T-helper 2 cell treated with Interferon-gamma antibody and Interleukin-4, amounts not matched to agents 100 ng/mL and 5 ng/mL, for 36 hours (primary cell): ENCODE measurements at regions not wholly inside any gene's neighbourhood (a gene's known extent, or its start where the extent isn't known, plus 50 kb on each side); places are given as distances from the start of the nearest gene placed in this dataset.

Experiments
- intact Hi-C: fragments of 100-400 bp; cut with micrococcal nuclease; formaldehyde crosslinking; loops from one replicate; pipeline ENCODE4 v1.15.1; 2023

DNA sequence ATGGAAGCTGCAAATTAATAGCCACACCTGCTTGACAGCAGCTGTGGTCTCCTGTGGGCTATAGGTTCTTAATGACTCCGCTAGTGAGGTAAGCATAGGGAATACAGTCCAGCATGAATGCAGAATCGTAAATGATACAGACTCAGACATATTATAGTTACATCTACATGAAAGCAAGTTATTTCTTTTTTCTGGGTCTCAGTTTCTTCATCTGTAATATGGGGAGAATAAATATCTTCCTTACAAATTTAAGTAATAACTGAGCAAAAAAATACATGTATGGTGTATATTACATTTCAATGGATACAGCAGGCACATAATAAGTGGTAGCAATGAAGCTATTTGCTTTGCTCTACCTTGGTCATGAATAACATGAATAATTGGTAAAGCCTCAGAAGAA lies 245.9 kb upstream of the RHOBTB1 start:
- intact Hi-C loops, result no loop called here

DNA sequence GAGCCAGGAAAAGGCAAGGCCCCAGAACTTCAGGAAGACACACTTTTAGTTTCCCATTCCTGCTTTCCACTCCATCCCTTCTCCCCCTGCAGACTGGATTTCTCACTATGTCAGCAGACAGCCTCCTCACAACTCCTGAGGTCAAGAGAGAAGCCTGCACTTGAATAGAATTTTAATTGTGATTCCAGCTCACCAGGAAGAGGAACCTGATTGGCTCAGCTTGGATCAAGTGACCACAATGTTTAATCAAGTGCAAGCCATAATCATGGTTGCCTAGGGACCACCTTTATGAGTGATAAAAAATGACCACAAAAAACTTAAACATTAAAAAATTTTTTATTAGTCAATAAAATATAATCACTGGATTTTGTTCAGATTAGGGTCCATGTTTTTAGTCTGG lies 244.7 kb upstream of the RHOBTB1 start:
- intact Hi-C loops, result no loop called here

DNA sequence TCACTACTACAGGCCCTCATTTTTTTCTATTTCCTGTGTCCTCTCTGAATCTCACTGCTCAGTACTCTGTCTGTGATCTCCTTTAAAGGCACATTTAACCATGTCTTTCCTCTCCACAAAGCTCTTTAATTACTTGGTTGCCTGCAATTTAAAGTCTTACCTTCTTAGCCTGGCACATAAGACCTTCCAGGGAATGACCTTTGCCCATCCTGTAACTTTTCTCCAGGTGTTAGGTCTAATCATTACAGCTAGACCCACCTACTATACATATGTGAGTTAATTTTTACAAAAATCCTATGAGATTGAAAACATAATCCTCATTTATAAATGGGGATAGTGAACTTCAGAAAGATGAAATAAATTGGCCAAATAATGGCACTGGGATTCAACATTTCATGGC lies 244.1 kb upstream of the RHOBTB1 start:
- intact Hi-C loops, result no loop called here

DNA sequence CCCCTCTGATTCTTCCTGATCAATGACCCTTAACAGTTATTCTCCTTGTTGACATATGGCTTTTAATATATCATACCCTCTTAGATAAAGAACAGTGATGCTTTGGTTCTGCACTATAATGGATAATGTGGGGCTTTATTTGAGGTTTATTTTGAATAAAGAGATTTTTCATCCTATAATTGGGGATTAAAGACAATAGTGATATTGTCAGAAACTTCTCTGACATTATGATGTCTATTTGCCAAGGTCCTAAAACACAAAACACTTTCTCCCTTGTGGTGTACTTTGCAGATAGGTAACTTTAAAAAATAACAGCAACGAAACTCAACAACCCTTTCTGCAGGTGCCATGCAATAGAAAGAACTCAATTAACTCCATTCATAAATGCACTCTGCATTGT lies 243.6 kb upstream of the RHOBTB1 start:
- intact Hi-C loops, result no loop called here

DNA sequence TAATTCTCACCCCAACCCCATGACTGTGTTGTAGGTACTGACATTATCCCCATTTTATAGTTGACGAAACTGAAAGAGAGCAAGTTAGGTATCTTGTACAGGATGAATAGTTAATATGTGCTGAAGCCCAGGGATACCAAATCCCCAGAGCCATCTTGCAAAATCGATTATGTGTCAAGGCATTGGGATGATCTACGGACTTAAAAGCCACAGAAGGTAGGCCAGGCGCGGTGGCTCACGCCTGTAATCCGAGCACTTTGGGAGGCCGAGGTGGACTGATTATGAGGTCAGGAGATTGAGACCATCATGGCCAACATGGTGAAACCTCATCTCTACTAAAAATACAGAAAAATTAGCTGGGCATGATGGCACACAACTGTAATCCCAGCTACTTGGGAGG lies 242.4 kb upstream of the RHOBTB1 start:
- intact Hi-C loops, result no loop called here

DNA sequence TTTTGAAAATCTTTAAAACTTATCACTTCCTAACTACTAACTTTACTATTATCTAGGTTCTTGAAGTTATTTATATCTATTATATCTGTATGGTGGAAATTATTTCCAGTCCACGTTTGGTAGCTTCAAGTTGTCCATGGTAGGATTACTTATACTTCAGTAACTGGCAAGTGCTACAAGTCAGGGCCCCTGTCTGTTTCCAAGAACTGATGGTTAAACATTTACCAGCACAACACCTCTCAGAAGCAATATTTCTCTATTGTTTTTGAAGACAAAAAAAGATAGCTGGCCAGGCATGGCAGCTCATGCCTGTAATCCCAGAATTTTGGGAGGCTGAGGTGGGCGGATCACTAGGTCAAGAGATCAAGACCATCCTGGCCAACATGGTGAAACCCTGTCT lies 240.4 kb upstream of the RHOBTB1 start:
- intact Hi-C loops, result no loop called here

DNA sequence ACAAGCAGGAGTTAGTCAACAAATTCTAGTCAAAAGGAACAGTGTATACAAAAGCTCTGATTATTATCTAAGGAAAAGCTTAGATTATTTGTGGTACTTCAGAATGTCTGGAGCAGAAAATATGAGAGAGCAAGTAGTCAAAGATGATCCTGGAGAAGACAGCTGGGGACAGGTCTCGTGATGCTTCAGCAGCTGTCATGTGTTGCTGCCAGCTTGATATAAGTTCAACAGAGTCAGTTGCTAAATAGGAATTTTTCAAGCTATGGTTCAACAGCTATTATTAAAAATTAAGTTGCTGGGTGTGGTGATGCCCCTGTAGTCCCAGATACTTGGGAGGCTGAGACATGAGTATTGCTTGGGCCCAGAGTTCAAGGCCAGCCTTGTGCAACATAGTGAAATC lies 240.0 kb upstream of the RHOBTB1 start:
- intact Hi-C loops, result no loop called here

DNA sequence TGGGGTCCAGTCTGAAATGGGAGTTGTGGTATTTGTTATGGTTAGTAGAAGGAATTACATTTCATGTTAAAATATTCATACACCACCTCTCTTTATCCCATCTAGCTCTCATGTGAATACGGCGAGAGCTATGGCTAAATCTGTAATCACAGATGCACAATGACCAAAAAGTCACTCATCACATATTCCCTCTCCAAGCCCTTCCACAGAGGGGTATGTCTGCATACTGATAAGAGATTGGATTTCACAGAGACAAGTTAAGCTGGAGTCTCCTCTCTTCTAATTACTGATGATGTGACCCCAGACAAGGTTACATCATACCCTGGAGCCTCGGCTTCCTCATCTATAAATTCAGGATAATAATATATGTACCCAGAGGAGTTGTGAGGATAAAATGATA lies 237.8 kb upstream of the RHOBTB1 start:
- intact Hi-C loops, result no loop called here

DNA sequence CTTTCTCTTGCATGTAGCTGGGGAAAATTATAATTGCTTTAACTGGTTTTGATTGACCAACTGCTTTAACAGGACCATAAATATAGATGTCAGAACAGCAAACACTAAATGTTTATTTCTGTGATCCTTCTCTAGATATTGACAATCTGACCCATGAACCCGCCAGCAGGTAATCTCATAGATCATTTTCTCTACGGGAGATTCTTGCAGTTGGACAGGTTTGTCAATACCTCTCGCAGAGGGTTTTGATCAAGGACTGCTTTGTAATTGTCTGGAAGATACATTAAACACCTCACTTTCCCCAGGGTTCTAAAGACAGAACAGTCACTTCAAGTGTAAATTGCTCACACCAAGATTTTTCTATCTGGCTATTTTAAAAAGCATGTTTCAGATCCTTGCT lies 235.8 kb upstream of the RHOBTB1 start:
- intact Hi-C loops, result no loop called here

DNA sequence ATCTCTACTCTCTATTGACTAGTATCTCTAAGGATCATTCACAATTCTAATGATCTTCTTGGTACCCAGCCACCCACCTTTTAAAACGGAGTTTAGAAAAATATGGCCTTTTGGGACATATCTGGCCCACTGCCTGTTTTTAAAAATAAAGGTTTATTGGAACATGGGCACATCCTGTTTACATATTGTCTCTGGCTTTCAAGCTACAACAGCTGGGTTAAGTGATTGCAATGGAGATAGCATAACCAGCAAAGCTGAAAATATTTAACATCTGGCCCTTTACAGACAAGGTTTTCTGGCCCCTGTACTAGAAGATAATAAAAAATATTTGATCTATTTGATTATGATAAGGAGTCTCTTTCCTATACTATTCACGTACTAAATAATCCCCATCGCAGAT lies 232.4 kb upstream of the RHOBTB1 start:
- intact Hi-C loops, result no loop called here

DNA sequence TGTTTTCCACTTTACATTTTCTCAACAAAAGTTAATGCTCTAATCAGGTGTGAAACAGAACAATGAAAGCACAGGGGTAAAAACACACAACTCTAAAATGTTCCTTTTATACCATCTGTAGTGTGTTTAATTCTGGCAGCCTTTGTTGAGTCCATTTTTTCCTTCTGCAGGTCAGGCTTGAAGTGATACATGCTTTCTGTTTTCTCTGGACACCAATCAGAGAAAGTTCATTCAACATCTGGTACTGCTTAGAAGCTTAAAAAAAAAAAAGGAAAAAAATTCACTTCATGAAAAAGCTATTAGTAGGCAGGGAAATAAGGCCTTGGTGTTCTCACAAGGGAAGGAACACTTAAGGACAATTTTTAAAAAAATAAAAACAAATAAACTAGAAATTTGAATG lies 231.3 kb upstream of the RHOBTB1 start:
- intact Hi-C loops, result no loop called here

DNA sequence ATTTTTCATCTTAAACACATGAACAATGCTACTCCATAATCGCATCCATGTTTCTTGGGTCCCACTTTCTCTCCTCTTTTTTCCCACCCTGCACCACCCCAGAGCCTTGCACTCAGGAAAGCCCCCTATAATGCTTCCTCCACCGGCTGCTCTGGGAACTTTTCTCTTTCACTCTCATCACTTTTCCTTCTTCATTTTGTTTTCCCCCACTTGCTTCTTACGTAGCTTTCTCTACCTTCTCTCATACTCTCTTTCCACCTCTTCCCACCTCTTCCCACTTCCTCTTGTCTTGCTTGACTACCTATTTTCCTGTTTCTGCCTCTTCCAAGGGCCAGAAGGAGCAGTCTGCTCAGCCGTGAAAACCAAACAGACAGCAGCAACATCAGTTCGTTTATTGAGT lies 229.5 kb upstream of the RHOBTB1 start:
- intact Hi-C loops, result no loop called here

DNA sequence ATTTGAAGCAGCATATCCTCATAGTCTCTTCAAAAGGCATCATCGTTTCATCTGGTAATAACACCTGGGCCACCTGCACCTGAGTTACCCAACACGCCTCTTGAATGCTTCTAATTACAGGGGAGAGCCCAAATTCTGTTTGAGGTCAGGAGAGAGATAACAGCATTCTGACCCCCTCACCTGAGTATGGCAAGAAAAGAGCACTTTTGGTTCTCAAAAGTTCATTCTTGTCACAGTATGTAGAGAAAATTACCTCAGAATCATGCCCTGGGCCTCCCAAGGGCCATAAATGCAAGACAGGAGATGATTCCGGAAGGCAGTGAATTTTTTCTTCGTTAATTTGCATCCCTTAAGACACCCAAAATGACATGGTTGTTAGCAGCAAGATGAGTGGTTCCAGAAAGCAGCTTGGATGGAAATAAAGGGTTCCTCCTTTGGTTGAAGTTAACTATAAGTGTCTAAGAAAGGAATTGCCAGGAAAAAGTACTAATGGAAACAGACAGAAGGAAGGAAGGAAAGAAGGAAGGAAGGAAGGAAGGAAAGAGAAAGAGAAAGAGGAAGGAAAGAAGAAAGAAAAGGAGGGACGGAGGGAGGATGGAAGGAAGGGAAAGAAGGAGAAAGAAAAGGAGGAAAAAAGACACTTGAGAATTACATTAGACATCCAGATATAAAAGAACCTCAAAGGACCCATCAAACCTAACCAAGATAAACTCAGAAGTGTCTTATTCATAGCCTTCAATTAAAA lies 228.4 kb upstream of the RHOBTB1 start:
- intact Hi-C loops, result no loop called here

DNA sequence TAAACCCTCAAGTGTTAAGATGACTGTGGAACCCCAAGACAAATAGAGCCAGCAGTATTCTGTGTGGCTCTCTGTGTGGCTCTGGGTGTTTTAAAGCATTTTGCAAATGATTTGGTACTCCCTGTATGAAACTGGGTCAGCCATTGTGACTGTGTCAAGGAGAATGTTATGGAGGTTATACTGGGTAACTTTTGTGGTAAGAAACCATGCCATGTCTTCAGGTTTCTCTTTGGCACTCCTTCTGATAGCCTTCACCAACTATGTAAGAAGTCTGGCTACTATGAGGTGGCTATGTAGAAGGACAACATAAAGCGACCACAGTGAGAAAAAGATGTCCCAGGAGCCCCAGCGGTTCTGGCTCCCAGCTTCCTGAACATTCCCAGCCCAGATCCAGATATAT lies 226.6 kb upstream of the RHOBTB1 start:
- intact Hi-C loops, result no loop called here

DNA sequence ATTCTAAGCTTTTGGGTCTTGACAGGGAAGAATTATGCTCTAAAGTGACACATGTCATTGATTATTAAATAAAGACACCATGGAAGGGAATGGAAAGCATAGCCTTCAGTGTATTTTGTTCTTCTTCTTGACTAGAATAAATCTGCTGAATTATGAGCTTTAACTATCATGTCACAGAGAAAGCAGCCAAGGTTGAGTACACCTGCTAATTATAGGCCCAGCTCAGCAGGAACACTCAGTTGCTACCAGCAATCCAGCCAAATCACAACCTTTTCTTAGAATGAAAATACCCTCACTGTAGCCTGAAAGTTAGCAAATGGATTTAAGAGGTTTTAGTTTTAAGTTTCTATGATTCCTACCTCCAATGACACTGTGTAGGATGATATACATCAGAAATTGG lies 225.3 kb upstream of the RHOBTB1 start:
- intact Hi-C loops, result no loop called here

DNA sequence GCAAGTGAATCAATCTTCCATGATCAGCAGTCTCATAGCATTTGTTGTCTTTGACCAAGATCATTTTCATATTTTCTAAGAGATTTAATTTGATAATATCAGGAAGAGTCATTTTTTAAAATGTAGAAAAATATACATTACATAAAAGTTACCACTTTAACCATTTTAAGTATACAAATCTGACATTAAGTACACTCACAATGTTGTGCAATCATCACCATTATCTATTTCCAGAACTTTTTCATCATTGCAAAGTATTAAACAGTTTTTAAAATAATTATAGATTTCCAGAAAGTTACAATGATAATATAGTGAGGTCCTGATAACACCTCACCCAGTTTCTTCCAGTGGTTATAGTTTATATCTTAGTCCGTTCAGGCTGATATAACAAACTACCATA lies 222.5 kb upstream of the RHOBTB1 start:
- intact Hi-C loops, result no loop called here

DNA sequence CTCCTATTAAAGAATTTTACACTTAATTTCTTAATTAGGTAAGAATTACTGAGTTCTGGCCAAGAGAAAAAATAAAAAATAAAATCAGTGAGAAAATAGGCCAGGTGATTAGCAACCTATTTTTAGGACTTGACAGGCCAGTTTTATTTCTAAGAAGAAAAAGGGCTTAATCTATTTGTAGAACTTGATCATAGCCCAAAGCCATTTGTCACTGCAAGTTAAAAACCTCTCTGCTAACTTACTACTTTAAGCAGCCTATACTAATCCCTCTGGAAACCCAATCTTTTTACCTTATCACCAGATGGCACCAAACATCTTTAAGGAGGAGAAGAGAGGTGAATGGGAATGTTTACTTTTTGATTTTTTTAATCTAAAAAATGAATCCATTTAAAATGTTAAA lies 222.1 kb upstream of the RHOBTB1 start:
- intact Hi-C loops, result no loop called here

DNA sequence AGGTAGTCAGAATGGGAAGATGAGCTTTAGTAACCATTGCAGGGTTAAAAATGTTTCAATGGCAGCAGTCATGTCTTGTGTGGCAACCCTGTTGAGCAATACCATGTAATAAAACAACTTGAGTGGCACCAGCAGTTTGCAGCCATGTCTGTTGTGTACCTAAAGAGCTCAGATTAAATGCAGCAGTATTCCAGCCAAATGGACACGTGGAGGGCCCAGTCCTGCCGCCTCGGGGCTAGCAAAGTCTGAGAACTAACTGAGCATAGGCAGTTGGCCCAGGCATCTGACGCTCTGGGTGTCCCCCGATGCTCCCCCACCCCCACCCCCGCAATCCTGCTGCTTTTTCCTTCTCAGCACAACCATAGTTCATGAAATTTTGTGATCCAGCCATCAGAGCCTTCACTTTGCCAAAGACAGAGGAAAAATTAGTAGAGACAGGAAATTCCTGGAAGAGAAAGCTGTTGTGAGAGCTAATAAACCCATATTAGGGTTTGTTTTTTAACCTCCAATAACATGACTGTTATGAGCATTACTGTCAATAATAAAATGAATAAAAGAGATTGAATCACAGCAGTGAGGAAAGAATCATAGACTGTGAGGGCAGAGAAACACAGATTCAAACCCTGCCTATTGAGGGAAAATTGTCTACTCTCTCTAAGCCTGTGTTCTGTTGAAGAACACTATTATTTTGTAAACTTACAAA lies 220.6 kb upstream of the RHOBTB1 start:
- intact Hi-C loops, result no loop called here

DNA sequence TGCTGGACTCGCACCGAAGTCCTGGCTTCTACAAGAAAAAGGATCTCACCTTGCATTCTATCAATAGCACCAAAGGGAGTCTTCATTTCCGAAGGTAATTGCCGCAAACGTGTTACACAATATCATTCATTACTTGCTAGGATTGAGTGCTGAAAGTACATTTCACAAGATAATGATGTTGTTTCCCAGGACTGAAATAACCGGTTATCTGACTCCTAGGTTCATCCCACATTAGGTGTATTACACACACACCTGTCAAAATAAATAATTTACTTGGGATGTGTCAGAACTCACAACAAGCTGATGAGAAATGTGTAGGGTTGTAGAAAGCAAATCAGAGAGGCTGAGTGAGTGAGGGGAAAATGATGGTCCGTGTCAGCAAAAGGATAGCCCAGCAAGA lies 219.4 kb upstream of the RHOBTB1 start:
- intact Hi-C loops, result no loop called here

DNA sequence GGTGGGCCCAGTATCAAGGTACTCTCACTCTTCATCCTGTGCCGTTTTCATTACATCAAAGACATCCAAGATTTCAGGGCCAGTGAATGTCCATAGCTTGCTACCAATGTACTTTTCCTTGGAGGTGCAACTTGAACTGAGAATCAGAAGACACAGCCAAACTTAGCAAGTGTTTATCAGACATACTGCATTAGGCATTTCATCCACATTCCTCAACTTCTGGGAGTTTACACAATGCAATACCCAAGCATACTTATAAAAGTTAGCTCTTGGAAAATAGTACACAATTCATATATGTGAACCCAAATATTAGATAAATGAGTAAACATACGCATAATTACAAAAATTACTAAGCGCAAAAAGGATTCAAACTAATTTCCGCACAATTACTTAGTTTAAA lies 216.3 kb upstream of the RHOBTB1 start:
- intact Hi-C loops, result no loop called here

DNA sequence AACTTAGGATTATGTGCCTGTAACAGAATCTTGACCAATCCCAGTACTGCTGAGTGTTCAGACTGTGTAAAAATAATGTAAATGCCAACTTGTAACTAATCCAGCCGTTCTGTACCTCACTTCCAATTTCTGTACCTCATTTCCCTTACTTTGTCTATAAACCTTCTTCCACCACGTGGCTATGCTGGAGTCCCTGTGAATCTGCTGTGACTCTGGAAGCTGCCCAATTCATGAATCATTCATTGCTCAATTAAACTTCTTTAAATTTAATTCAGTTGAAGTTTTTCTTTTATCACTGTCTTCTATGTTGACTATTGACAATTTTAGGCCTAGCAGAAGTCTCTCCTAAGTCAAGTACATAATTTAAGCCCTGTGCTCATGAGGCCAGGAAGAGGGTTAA lies 215.3 kb upstream of the RHOBTB1 start:
- intact Hi-C loops, result no loop called here

DNA sequence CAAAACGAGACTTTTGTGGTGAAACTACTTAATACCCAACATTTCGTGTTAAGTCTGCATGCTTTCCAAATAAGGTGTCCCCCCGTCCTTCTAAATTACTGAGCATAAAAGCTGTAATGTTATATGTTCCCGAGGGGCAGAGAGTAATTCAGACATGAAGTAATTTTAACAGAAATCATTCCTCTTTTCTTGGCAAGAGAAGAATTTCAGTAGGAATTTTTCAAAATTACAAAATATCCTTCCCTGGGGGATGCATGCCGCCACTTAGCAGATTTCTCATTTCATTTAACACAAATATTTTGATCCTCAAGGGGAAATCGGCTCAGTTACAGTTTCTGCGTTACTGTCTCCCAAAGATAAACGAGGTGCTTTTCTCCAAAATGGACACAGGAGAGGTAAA lies 213.2 kb upstream of the RHOBTB1 start:
- intact Hi-C loops, result no loop called here

DNA sequence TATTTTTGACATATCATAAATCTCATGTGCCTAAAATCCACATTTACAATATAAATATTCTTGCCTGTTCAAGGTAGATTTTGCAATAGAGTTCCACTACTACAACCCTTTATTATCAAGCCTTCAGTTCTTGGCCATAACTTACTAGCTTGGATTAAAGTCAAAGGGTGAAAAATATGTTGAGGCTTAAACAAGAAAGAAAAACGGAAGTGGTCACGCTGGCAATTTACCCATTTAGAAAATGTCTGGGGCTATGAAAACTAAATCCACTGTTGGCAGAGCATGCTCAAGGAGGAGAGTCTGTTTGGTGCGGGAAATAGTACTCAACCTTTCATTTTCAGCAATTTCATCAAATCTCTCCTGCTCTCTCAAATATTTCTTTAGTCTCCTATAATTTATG lies 209.8 kb upstream of the RHOBTB1 start:
- intact Hi-C loops, result no loop called here
